ENCODE measurements at regions not wholly inside any gene's neighbourhood (a gene's known extent, or its start where the extent isn't known, plus 50 kb on each side); places are given as distances from the start of the nearest gene placed in this dataset.
"Not testable (repeated sequence)": the region's sequence is repeated elsewhere in the genome, so short reads cannot be mapped to it uniquely, and the experiment has no call there.

GRCh38 chr2:234165421-234165820 is 114.9 kb downstream of the SPP2 start:
- DNase-seq (ENCODE audit: low read depth in 4 of 4, low spot score in 1 of 4): no peak

- DNase-seq (ENCODE audit: low read depth in 4 of 4, low spot score in 1 of 4): no peak
These were observed 114.3 kb downstream of the SPP2 start for GRCh38 chr2:234164493-234165413.

- DNase-seq (ENCODE audit: low read depth in 4 of 4, low spot score in 1 of 4): no peak
These were observed 113.1 kb downstream of the SPP2 start for GRCh38 chr2:234163510-234164045.

- DNase-seq (ENCODE audit: low read depth in 4 of 4, low spot score in 1 of 4): no peak
These were observed 112.4 kb downstream of the SPP2 start for GRCh38 chr2:234162861-234163260.

GRCh38 chr2:234161932-234162331 is 111.4 kb downstream of the SPP2 start:
- no peak for DNase-seq (ENCODE audit: low read depth in 4 of 4, low spot score in 1 of 4)

GRCh38 chr2:234158812-234159211 is 108.3 kb downstream of the SPP2 start:
- no peak for DNase-seq (ENCODE audit: low read depth in 4 of 4, low spot score in 1 of 4)

GRCh38 chr2:234157817-234158588 is 107.5 kb downstream of the SPP2 start:
- DNase-seq (ENCODE audit: low read depth in 4 of 4, low spot score in 1 of 4): no peak

- no peak for DNase-seq (ENCODE audit: low read depth in 4 of 4, low spot score in 1 of 4)
These were observed 105.8 kb downstream of the SPP2 start for GRCh38 chr2:234156326-234156725.

- DNase-seq (ENCODE audit: low read depth in 4 of 4, low spot score in 1 of 4): not testable (repeated sequence)
These were observed 102.3 kb downstream of the SPP2 start for GRCh38 chr2:234152835-234153234.

GRCh38 chr2:234147335-234147861 is 96.9 kb downstream of the SPP2 start:
- no peak for DNase-seq (ENCODE audit: low read depth in 4 of 4, low spot score in 1 of 4)

GRCh38 chr2:234146087-234146826 is 95.8 kb downstream of the SPP2 start:
- DNase-seq (ENCODE audit: low read depth in 4 of 4, low spot score in 1 of 4): no peak

- no peak for DNase-seq (ENCODE audit: low read depth in 4 of 4, low spot score in 1 of 4)
These were observed 95.0 kb downstream of the SPP2 start for GRCh38 chr2:234145511-234145910.

GRCh38 chr2:234145057-234145456 is 94.6 kb downstream of the SPP2 start:
- no peak for DNase-seq (ENCODE audit: low read depth in 4 of 4, low spot score in 1 of 4)

GRCh38 chr2:234143896-234144295 is 93.4 kb downstream of the SPP2 start:
- DNase-seq (ENCODE audit: low read depth in 4 of 4, low spot score in 1 of 4): no peak

GRCh38 chr2:234142530-234142929 is 92.0 kb downstream of the SPP2 start:
- DNase-seq (ENCODE audit: low read depth in 4 of 4, low spot score in 1 of 4): no peak

GRCh38 chr2:234139755-234140154 is 89.3 kb downstream of the SPP2 start:
- no peak for DNase-seq (ENCODE audit: low read depth in 4 of 4, low spot score in 1 of 4)

GRCh38 chr2:234138836-234139235 is 88.3 kb downstream of the SPP2 start:
- DNase-seq (ENCODE audit: low read depth in 4 of 4, low spot score in 1 of 4): no peak

GRCh38 chr2:234137400-234138014 is 87.0 kb downstream of the SPP2 start:
- DNase-seq (ENCODE audit: low read depth in 4 of 4, low spot score in 1 of 4): no peak

GRCh38 chr2:234136461-234136860 is 86.0 kb downstream of the SPP2 start:
- DNase-seq (ENCODE audit: low read depth in 4 of 4, low spot score in 1 of 4): no peak

- peak; percentile 13 to 29 (median 21) for DNase-seq (ENCODE audit: low read depth in 4 of 4, low spot score in 1 of 4)
These were observed 85.3 kb downstream of the SPP2 start for GRCh38 chr2:234135750-234136221.

Measured in stimulated activated CD4-positive, alpha-beta T cell treated with anti-CD3 and anti-CD28 coated beads, Interleukin-1b, Interleukin-23, amount 100 ng/mL, for 24 hours (primary cell).